ENCODE measurements at regions not wholly inside any gene's neighbourhood (a gene's known extent, or its start where the extent isn't known, plus 50 kb on each side); places are given as distances from the start of the nearest gene placed in this dataset.

DNA sequence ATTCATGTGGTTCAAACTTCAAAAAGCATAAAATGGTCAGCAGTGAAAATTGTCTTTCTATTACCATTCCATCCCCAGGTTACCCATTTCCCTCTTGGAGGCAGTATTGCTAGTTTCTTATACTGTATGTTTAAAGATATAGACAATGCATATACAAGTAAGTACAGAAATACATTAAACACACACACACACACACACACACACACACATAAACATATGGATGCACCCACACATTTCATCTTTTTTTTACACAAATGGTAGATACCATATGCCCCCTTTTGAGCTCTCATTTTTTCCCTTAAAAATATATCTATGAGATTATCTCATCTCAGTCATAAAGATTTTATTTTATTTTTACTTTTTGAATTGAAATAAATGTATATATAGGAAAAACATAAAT lies 79.7 kb downstream of the NEUROD6 start:
- no peaks in the 10 kb centered on the region for H3K36me3 ChIP-seq (ENCODE audit: control insufficient read depth, insufficient read depth, low read length)
- H3K4me3 ChIP-seq (replicated peaks; ENCODE audit: low read depth, low read length) = no peak overlapping the region
- TF ChIP-seq, protein P1, sequence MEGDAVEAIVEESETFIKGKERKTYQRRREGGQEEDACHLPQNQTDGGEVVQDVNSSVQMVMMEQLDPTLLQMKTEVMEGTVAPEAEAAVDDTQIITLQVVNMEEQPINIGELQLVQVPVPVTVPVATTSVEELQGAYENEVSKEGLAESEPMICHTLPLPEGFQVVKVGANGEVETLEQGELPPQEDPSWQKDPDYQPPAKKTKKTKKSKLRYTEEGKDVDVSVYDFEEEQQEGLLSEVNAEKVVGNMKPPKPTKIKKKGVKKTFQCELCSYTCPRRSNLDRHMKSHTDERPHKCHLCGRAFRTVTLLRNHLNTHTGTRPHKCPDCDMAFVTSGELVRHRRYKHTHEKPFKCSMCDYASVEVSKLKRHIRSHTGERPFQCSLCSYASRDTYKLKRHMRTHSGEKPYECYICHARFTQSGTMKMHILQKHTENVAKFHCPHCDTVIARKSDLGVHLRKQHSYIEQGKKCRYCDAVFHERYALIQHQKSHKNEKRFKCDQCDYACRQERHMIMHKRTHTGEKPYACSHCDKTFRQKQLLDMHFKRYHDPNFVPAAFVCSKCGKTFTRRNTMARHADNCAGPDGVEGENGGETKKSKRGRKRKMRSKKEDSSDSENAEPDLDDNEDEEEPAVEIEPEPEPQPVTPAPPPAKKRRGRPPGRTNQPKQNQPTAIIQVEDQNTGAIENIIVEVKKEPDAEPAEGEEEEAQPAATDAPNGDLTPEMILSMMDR (IDR thresholded peaks at IDR 0.05; ENCODE audit: insufficient read depth, low read length, poor library complexity, severe bottlenecking) = no peak
- no peaks in the 10 kb centered on the region for H3K27me3 ChIP-seq (replicated peaks; ENCODE audit: control insufficient read depth, insufficient read depth, low read length)
- DNase-seq (ENCODE audit: extremely low read depth, insufficient read length) = no peak

DNA sequence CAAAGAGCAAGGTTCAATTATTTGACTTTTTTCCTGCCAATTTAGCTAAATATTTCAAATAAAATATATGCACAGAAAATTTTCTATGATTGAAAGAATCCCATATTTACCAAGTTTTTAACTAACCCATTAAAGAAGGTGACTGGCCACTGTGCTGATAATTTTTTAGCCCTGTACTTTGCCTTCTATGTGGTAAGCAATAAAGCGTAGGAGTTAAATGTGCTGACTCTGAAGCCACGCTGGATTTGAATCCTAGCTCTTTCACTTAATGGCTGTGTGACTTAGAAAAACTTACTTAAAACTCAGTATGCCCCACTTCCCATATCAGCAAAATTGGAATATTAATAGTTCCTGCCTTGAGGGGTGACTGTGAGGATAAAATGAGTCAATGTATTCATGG lies 82.1 kb downstream of the NEUROD6 start:
- no peak for DNase-seq (ENCODE audit: extremely low read depth, insufficient read length)
- H3K27me3 ChIP-seq (replicated peaks; ENCODE audit: control insufficient read depth, insufficient read depth, low read length) = no peaks in the 10 kb centered on the region
- TF ChIP-seq, protein P1 (IDR thresholded peaks at IDR 0.05; ENCODE audit: insufficient read depth, low read length, poor library complexity, severe bottlenecking) = no peak

DNA sequence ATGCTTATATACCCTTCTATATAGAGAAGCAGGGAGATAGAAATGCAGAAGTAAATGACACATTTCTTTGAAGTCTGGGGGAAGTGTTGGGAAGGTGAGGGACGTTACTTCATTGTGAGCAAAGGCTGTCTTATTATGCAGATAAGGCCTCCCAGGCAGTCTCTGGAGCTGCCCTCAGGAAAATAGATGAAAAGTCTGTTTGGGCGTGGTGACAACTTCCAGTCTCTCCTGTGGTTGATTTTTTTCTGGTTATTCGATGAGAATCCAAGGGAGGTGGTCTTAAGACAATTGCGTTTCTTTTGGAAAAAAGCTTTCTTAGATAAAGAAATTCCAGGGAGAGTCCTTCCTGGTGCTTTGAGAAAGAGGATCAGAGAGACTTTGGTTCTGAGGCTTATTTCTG lies 84.0 kb downstream of the NEUROD6 start:
- DNase-seq (ENCODE audit: extremely low read depth, insufficient read length) = no peak
- TF ChIP-seq, protein P1 (IDR thresholded peaks at IDR 0.05; ENCODE audit: insufficient read depth, low read length, poor library complexity, severe bottlenecking) = no peak
- Histone ChIP-seq H3K36me3 (ENCODE audit: control insufficient read depth, insufficient read depth, low read length) (no peaks in the 10 kb centered on the region), H3K27me3 (replicated peaks; ENCODE audit: control insufficient read depth, insufficient read depth, low read length) (no peaks in the 10 kb centered on the region), H3K4me3 (replicated peaks; ENCODE audit: low read depth, low read length) (no peak overlapping the region)

More for the DNA sequence above, 82.1 kb downstream of the NEUROD6 start:
- Histone ChIP-seq H3K4me3 (replicated peaks; ENCODE audit: low read depth, low read length) (no peak overlapping the region), H3K36me3 (ENCODE audit: control insufficient read depth, insufficient read depth, low read length) (no peaks in the 10 kb centered on the region)

DNA sequence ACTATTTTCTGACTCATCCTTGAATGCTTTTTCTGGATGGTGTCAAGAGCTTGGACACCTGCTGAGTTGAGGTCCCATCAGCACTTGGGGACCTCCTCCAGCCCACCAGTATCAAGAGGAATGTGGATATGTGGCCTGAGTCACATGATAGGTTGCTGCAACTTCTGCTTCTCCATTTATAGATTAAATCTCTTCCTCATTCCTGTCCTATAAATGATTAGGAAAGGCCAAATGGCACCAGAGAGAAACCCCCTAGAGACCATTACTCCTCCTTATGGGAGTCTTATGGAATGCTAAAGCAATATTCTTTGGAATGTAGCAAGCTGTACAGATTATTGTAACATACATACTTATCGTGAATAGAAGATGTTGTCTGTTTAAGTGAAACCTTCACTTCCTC lies 85.6 kb downstream of the NEUROD6 start:
- no peak for DNase-seq (ENCODE audit: extremely low read depth, insufficient read length)
- H3K27me3 ChIP-seq (replicated peaks; ENCODE audit: control insufficient read depth, insufficient read depth, low read length) = no peaks in the 10 kb centered on the region
- TF ChIP-seq, protein P1 (IDR thresholded peaks at IDR 0.05; ENCODE audit: insufficient read depth, low read length, poor library complexity, severe bottlenecking) = no peak
- H3K4me3 ChIP-seq (replicated peaks; ENCODE audit: low read depth, low read length) = no peak overlapping the region
- H3K36me3 ChIP-seq (ENCODE audit: control insufficient read depth, insufficient read depth, low read length) = no peaks in the 10 kb centered on the region

DNA sequence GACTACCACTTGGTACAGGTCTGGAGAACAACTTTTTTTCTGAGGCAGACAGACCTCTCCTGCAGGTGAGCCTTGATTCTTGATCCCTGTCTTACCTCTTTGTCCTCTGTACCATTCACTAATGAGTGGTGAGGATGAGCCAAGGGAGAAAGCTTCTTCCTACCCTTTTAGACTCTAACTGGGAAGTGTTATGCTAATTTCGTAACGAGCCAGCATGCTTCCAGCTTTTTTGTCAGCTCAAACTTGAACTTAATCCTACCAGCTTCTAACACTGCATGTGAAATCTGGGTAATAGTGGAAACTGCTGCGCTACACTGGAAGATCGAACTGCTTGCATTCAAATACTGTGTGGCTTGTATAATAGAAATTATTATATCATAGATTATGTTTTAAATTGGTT lies 87.0 kb downstream of the NEUROD6 start:
- Histone ChIP-seq H3K27me3 (replicated peaks; ENCODE audit: control insufficient read depth, insufficient read depth, low read length) (no peaks in the 10 kb centered on the region), H3K4me3 (replicated peaks; ENCODE audit: low read depth, low read length) (no peak overlapping the region), H3K36me3 (ENCODE audit: control insufficient read depth, insufficient read depth, low read length) (no peaks in the 10 kb centered on the region)
- TF ChIP-seq, protein P1 (IDR thresholded peaks at IDR 0.05; ENCODE audit: insufficient read depth, low read length, poor library complexity, severe bottlenecking) = no peak
- DNase-seq (ENCODE audit: extremely low read depth, insufficient read length) = no peak

DNA sequence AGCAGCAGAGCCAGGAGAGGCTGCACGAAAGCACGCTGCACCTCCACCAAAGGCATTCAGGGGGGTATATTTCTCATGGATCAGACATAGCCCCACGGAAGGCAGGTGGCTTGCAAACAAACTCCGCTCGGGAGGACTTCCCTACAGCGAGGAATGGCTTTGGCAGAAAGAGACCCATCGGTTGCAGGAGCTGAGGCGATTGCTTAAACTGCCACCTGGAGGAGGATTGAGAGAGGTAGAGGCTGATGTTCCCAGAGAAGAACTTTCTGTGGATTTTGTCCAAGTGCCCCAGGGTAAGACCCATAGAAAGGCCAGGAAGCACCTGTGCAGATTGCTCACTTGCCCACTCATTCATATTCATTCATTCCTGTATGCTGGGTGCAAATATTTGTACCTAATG lies 89.1 kb downstream of the NEUROD6 start:
- Histone ChIP-seq H3K36me3 (ENCODE audit: control insufficient read depth, insufficient read depth, low read length) (no peaks in the 10 kb centered on the region), H3K4me3 (replicated peaks; ENCODE audit: low read depth, low read length) (no peak overlapping the region), H3K27me3 (replicated peaks; ENCODE audit: control insufficient read depth, insufficient read depth, low read length) (no peaks in the 10 kb centered on the region)
- TF ChIP-seq, protein P1 (IDR thresholded peaks at IDR 0.05; ENCODE audit: insufficient read depth, low read length, poor library complexity, severe bottlenecking) = no peak
- DNase-seq (ENCODE audit: extremely low read depth, insufficient read length) = no peak

Data from GM06990 (cell line).